AG04450 (cell line): ENCODE measurements at regions not wholly inside any gene's neighbourhood (a gene's known extent, or its start where the extent isn't known, plus 50 kb on each side); places are given as distances from the start of the nearest gene placed in this dataset.

Experiments used
- CTCF ChIA-PET: fragments of 300-600, 350-600 bp; formaldehyde crosslinking; extraction: SDS; loops from one replicate; lab custom pipeline; 2022; ENCODE audit warnings: antibody characterized with exemption, inconsistent platforms; lab: Charles Lee
- POLR2A ChIA-PET: fragments of 350-600 bp; formaldehyde crosslinking; extraction: SDS; loops from one replicate; lab custom pipeline; 2021; ENCODE audit warnings: antibody characterized with exemption, inconsistent platforms; lab: Yijun Ruan, JAX
- DNase-seq: peaks from one replicate; pipeline ENCODE4 v3.0.0-alpha.2; 2011; ENCODE audit warnings: low read depth, low spot score
- H3K27ac ChIP-seq: one replicate; pipeline ENCODE4 v1.5.1; 2012; ENCODE audit warnings: low read depth, low read length, control low read depth
- H3K27me3 ChIP-seq: one replicate; pipeline ENCODE4 v1.6.0; 2012; ENCODE audit warnings: low read length; ENCODE audit not compliant: control insufficient read depth, insufficient read depth
- H3K4me3 ChIP-seq: 2 replicates; pipeline ENCODE4 v1.5.1; 2011; ENCODE audit warnings: mild to moderate bottlenecking, low read depth, low read length, control low read depth
- H3K9me3 ChIP-seq: 2 replicates; pipeline ENCODE4 v1.5.1; 2012; ENCODE audit warnings: low read length; ENCODE audit not compliant: control insufficient read depth, insufficient read depth
- TF ChIP-seq, protein P1 (sequence below): IDR thresholded peaks from 2 replicates; pipeline ENCODE4 v1.5.1; 2011; ENCODE audit warnings: low read depth, low read length, control low read depth, inconsistent platforms

DNA sequence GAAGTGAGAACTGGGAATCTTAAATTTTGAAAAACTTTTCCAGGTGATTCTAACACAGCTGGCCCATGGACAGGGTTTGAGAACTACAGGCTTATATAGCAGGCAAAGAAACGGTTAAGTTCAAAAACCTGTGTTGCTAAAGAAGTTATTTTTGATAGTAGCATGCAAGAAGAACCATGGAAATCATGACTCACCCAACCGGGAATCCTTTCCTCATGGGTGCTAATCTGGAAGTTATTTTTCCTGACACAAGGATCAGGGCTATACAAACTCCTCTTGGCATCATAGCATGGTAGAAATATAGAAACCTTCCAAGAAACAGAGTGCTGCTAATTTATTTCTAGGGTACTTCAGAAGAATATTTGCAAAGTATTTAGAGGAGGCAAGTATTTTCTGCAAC lies 588.7 kb downstream of the CCER1 start:
- no peak overlapping the region for H3K27ac ChIP-seq
- CTCF ChIA-PET: no interaction called here
- no peaks in the 10 kb centered on the region for H3K9me3 ChIP-seq
- DNase-seq: no peak
- no peak overlapping the region for H3K4me3 ChIP-seq
- POLR2A ChIA-PET: no interaction called here
- TF ChIP-seq, protein P1, sequence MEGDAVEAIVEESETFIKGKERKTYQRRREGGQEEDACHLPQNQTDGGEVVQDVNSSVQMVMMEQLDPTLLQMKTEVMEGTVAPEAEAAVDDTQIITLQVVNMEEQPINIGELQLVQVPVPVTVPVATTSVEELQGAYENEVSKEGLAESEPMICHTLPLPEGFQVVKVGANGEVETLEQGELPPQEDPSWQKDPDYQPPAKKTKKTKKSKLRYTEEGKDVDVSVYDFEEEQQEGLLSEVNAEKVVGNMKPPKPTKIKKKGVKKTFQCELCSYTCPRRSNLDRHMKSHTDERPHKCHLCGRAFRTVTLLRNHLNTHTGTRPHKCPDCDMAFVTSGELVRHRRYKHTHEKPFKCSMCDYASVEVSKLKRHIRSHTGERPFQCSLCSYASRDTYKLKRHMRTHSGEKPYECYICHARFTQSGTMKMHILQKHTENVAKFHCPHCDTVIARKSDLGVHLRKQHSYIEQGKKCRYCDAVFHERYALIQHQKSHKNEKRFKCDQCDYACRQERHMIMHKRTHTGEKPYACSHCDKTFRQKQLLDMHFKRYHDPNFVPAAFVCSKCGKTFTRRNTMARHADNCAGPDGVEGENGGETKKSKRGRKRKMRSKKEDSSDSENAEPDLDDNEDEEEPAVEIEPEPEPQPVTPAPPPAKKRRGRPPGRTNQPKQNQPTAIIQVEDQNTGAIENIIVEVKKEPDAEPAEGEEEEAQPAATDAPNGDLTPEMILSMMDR: no peak
- H3K27me3 ChIP-seq: no peaks in the 10 kb centered on the region

DNA sequence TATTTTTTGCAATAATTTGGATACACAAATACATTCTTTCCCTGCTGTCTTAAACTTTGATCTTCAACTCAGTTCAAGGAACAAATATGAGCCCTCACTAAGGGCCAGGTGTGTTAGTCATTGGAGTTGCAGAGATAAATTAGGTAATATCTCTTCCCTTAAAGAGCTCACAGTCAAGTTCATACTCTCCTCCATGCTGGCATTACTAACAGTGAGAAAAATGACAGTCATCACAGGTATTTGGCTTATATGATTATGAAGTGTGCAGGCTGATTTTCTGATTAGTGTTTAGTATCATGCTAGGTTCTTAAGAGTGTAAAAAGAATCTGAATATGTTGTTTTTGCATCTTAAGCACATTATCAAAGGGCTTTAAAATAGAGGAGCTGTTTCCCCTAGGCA lies 594.7 kb downstream of the CCER1 start:
- TF ChIP-seq, protein P1: no peak
- H3K4me3 ChIP-seq: no peak overlapping the region
- H3K9me3 ChIP-seq: no peaks in the 10 kb centered on the region
- ChIA-PET POLR2A (no interaction called here), CTCF (interaction anchor here (0.6 kb wide), 1 partner anchor 383 kb away, joined by 4 read pairs; no protein-coding TSS in a partner anchor)
- H3K27ac ChIP-seq: no peak overlapping the region
- DNase-seq: no peak
- H3K27me3 ChIP-seq: no peaks in the 10 kb centered on the region

DNA sequence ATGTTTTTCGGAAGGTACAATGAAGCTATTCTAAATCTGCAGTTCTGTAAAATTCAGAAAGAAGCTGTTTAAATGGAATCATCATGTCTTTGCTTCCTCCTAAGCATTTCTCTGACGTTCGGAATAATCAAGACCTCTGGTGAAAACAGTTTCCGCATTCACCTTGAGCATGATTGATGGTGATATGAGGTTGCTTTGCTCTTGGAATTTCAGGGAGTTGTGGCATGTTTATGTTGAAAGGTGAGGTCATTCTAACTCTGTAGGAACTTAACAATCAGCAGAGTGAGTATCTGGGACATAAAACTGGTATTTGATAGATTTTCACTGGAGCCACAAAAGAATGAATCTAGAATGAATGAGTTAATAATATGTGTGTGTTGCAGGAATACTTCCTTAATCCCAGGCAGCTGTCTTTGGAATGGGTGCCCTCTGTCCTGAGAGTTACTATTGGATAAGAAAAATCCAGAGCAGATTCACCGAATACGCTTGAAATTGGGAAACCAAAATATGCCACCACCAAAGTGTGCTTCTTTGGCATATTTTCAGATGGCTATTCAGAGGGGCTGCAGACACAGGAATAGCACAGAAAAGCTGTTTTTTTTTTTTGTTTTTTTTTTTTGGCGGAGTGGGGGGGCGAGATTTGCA lies 599.1 kb downstream of the CCER1 start:
- POLR2A ChIA-PET: no interaction called here
- Histone ChIP-seq H3K27me3 (no peaks in the 10 kb centered on the region), H3K9me3 (no peaks in the 10 kb centered on the region), H3K4me3 (no peak overlapping the region), H3K27ac (no peak overlapping the region)
- TF ChIP-seq, protein P1: no peak
- no peak for DNase-seq
- CTCF ChIA-PET: interaction anchor here (0.7 kb wide), 1 partner anchor 312 kb away, joined by 4 read pairs; no protein-coding TSS in a partner anchor

DNA sequence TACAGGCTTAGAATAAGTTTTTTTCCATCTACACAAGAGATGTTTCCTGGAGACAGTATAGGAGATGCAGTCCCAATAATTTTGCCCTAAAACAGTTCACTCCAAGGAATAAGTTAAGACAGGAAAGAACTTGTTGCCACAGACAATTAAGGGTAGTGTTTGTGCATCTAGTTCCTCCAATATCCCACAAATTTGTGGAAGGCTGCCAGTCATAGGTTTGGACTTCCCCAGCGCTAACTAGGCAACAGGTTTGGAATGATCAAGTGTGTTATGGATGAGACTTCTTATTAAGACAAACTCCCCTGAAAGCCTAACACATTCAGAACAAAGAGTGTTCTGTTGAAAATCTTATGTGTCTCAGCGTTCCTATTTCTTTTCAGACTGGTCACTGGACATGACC lies 611.0 kb downstream of the CCER1 start:
- Histone ChIP-seq H3K27me3 (no peaks in the 10 kb centered on the region), H3K27ac (no peak overlapping the region), H3K4me3 (no peak overlapping the region), H3K9me3 (no peaks in the 10 kb centered on the region)
- POLR2A ChIA-PET: no interaction called here
- no peak for DNase-seq
- TF ChIP-seq, protein P1: no peak
- CTCF ChIA-PET: no interaction called here

DNA sequence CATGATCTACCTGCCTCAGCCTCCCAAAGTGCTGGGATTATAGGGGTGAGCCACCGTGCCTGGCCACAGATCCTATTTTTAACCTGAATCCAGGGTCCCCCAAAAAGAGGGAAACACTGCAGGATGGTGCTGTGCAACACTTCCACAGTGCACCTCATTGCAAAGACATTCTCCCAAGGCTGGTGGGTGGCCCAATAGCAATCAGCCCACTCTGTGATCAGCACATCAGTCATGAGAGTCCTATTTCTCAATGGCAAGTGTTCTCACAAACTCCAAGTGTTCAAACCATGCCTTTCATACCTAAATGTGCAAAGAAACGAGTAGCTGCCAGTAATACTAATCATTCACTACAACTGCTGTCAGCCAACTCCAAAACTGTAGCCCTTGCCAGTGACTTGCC lies 612.9 kb downstream of the CCER1 start:
- TF ChIP-seq, protein P1: no peak
- no peak for DNase-seq
- no peaks in the 10 kb centered on the region for H3K9me3 ChIP-seq
- POLR2A ChIA-PET: no interaction called here
- CTCF ChIA-PET: no interaction called here
- no peaks in the 10 kb centered on the region for H3K27me3 ChIP-seq
- H3K27ac ChIP-seq: no peak overlapping the region
- H3K4me3 ChIP-seq: no peak overlapping the region
